ENCODE measurements at regions not wholly inside any gene's neighbourhood (a gene's known extent, or its start where the extent isn't known, plus 50 kb on each side); places are given as distances from the start of the nearest gene placed in this dataset.
"Not testable (repeated sequence)": the region's sequence is repeated elsewhere in the genome, so short reads cannot be mapped to it uniquely, and the experiment has no call there.

GRCh38 chr18:14225286-14225679 is 93.0 kb upstream of the ZNF519 start:
- TF ChIP-seq CTCF, POLR2A, POLR2AphosphoS5 (IDR thresholded peaks at IDR 0.05): not testable (repeated sequence)
